B cell (primary cell): ENCODE measurements at regions not wholly inside any gene's neighbourhood (a gene's known extent, or its start where the extent isn't known, plus 50 kb on each side); places are given as distances from the start of the nearest gene placed in this dataset.

Experiments
- CTCF ChIP-seq: fragments of 200-600 bp; IDR thresholded peaks from one replicate; pipeline ENCODE4 v1.8.0; 2022; ENCODE audit warnings: antibody characterized with exemption, mild to moderate bottlenecking
- EZH2 ChIP-seq: IDR thresholded peaks from 2 replicates; pipeline ENCODE4 v1.6.1; 2012; ENCODE audit warnings: borderline replicate concordance, low read depth, mild to moderate bottlenecking, moderate library complexity, low read length; ENCODE audit not compliant: insufficient read depth, poor library complexity, severe bottlenecking

- TF ChIP-seq CTCF: no peak
- TF ChIP-seq EZH2: no peak
These were observed 109.4 kb downstream of the UCHL5 start for GRCh38 chr1:192949783-192950182.
